HG03039 (cell line): ENCODE measurements at regions not wholly inside any gene's neighbourhood (a gene's known extent, or its start where the extent isn't known, plus 50 kb on each side); places are given as distances from the start of the nearest gene placed in this dataset.
"Not testable (repeated sequence)": the region's sequence is repeated elsewhere in the genome, so short reads cannot be mapped to it uniquely, and the experiment has no call there.

ENCODE experiments used
- ATAC-seq: cut with Tn5 transposase; IDR thresholded peaks from one replicate; pipeline ENCODE4 v1.9.1; 2021; ENCODE audit warnings: mild to moderate bottlenecking, moderate library complexity; ENCODE audit not compliant: unreplicated experiment

DNA sequence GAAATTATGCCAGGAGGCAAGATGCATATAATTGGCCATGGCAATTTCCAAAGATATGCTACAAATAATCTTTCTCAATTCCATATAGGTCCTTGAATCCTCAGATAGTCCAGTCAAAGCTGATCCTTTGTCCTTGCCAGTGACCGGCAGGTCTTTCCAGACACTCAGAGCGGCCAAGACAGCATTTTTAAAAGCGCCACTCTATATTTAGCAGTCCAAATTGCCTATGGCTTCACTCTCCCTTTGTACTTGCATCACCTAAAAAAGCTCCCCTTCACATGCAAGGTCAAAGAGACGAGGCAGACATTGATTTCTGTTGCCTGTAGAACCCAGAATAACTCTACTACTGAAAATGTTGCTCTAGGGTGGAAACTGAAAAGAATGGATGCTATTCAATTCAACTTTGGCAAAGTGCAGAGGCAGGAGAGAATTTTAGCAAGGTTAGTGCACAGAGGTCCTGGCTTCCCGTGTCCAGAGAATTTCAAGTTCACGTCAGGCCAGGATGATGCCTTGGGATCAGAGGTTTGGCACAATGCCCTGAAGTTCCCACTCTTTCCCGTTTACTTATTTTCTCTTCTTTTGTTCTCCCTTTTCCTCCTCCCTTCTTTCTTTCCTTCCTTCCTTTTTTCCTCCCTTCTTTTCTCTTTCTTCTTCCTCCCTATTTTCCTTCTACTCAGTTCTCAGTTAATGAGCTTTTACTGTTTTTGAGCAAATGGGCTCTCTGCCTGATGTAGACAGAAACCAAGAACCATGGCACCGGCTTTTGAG lies 108.5 kb downstream of the KCNK1 start:
- no peak for ATAC-seq

DNA sequence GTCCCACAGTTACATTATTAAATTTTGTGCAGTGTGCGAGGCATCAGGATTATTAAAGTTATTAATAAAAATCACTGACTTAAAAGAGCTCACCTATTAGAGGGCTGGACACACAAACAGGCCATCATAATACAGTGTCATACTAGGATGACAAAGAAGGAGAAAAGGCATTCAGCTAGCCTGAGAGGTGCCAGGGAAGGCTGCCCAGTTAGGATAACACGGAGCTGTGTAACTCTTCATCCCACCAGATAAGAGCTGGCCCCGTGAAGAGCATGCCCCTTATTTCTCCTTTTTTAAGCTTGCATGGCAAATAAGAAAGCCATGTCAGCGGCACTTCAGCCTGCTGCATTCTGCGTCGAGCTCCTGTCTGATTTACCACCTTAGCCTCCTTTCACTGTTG lies 109.5 kb downstream of the KCNK1 start:
- ATAC-seq: no peak

DNA sequence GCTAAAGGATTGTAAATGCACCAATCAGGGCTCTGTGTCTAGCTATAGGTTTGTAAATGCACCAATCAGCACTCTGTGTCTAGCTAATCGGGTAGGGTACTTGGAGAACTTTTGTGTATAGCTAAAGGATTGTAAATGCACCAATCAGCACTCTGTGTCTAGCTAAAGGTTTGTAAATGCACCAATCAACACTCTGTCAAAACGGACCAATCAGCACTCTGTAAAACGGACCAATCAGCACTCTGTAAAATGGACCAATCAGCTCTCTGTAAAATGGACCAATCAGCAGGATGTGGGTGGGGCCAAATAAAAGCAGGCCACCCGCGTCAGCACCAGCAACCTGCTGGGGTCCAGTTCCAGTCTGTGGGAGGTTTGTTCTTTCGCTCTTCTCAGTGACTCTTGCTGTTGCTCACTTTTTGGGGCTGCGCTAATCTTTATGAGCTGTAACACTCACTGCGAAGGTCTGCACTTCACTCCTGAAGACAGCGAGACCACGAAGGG lies 110.3 kb downstream of the KCNK1 start:
- ATAC-seq: not testable (repeated sequence)

DNA sequence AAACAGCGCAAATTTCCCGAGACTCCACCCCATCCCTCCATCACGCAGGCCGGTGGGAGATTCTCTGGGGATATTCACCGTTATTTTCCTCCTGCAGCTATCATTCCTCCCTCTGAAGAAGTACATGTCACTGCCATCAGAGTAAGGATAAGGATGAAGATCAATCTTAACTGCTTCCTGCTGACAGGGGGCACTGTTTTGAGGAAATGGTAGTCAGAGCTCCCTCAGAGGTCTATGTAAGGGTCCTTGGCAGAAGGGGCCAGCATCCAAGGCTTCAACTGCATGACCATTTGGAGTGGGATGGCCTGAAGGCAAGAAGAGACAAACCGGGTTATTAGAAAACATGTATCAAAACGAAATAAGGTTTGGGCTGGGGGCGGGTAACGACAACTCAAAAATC lies 111.5 kb downstream of the KCNK1 start:
- no peak for ATAC-seq

- ATAC-seq: no peak
Observed at GRCh38 chr1:233728721-233729120, 114.8 kb downstream of the KCNK1 start.

- no peak for ATAC-seq
Observed at GRCh38 chr1:233730380-233730779, 116.5 kb downstream of the KCNK1 start.

GRCh38 chr1:233730809-233731208 lies 116.9 kb downstream of the KCNK1 start:
- no peak for ATAC-seq

DNA sequence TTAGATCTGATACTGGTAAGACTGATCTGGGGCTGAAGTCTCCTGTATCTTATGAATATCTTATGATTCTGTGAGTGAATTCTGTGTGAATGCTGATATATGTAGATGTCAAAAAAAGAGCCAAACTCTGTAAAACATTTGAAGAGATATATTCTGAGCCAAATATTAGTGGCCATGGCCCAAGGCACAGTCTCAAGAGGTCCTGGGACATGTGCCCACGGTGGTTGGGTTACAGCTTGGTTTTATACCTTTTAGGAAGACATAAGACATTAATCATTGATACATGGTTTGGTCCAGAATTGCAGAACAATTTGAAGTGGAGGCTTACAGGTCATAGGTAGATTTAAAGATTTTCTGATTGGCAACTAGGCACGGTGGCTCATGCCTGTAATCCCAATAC lies 118.3 kb downstream of the KCNK1 start:
- no peak for ATAC-seq

- no peak for ATAC-seq
Observed at GRCh38 chr1:233734456-233734855, 120.5 kb downstream of the KCNK1 start.

- ATAC-seq: no peak
Observed at GRCh38 chr1:233735331-233735730, 121.4 kb downstream of the KCNK1 start.

DNA sequence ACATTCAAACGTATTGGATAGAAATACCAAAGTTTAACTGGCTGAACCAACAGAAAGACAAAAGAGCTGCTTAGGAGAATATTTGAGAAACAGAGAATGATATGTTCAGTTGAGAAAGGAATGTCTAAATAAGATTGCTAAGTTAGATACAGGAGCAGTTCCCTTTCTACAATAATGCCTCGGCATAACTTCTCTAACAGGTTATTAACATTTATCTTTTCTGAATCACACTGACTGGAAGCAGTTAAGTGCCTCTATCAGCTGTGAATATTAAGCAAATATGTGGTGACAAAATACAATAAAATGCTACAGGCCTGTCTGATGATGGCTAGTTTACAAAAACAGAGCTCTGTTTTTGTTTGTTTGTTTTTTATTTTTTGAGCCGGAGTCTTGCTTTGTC lies 121.9 kb downstream of the KCNK1 start:
- no peak for ATAC-seq

GRCh38 chr1:233737341-233737740 lies 123.4 kb downstream of the KCNK1 start:
- no peak for ATAC-seq

DNA sequence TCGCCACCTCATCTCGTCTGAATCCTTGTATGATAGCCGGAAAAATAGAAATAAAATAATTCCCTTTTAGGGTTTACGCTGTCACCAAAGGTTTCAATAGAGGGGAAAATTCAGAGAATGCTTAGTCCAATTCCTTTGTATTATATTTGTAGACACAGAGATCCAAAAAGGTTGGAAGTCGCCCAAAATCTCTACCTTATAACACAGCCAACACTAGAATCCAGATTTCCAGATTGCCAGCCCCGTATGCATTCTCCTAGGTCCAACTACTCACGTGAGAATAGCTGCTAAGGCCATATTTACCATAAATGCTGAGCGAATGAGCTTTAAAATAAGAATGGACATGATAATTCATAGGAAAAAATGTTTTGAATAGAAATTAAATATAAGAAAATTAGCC lies 124.5 kb downstream of the KCNK1 start:
- no peak for ATAC-seq

GRCh38 chr1:233738850-233739249 lies 124.9 kb downstream of the KCNK1 start:
- ATAC-seq: no peak

- ATAC-seq: no peak
Observed at GRCh38 chr1:233744779-233745513, 131.0 kb downstream of the KCNK1 start.

DNA sequence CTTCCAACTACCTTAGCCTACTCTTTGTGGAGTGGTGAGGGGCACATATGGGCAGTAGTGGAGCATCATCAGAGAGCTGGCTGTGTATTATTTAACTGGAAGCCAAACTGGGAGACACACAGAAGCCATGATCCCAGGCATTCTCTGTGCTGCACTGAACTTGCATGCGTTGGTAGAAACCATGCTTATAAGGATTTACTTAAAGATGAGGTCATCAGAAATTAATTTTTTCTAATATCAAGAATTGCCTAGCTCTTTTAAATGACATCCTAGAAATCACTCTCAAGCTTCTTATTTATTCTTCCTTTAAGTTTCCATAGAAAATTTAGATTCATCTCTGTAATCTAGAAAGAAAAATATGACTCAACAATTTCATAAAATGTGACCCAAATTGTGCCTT lies 136.2 kb downstream of the KCNK1 start:
- no peak for ATAC-seq

- no peak for ATAC-seq
Observed at GRCh38 chr1:233759665-233760064, 144.8 kb upstream of the SLC35F3 start.

DNA sequence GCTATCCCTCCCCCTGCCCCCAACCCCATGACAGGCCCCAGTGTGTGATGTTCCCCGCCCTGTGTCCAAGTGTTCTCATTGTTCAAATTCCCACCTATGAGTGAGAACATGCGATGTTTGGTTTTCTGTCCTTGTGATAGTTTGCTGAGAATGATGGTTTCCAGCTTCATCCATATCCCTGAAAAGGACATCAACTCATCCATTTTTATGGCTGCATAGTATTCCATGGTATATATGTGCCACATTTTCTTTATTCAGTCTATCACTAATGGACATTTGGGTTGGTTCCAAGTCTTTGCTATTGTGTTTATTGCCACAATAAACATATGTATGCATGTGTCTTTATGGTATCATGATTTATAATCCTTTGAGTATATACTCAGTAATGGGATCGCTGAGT lies 140.2 kb upstream of the SLC35F3 start:
- not testable (repeated sequence) for ATAC-seq

GRCh38 chr1:233777566-233777965 lies 126.9 kb upstream of the SLC35F3 start:
- ATAC-seq: no peak

DNA sequence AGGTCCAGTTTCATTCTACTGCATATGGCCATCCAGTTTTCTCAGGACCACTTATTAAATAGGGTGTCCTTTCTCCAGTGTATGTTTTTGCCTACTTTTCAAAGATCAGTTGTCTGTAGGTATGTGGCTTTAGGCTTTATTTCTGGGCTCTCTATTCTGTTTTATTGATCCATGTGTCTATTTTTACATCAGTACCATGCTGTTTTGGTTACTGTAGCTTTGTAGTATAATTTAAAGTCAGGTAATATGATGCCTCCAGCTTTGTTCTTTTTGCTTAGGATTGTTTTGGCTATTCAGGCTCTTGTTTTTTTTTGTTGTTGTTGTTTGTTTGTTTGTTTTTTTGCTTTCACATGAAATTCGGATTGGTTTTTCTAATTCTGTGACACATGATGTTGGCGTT lies 124.4 kb upstream of the SLC35F3 start:
- no peak for ATAC-seq

DNA sequence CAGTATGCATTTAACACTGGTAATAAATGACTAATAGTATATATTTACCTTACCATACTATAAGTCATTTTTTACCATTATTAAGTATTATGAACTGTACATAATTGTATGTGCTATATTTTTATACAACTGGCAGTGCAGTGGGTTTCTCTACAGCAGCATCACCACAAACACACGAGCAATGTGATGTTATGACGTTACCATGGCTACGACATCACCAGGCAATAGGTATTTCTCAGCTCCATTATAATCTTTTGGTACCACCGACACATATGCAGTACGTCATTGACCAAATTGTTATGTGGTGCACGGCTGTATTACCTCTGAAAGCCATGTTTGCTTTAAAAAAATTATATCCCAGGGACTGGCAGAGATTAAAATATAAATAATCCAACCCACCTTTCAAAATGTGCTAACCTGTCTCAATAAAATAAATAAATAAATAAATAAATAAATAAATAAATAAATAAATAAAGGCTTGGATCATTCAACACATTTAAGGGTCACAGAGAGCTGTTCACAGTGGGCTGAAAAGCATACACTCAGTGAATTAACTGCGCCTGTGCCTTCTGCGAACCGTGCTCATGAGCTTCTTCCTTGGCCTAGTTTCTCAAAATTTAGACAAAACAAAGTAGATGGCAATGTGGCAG lies 121.4 kb upstream of the SLC35F3 start:
- ATAC-seq: no peak

DNA sequence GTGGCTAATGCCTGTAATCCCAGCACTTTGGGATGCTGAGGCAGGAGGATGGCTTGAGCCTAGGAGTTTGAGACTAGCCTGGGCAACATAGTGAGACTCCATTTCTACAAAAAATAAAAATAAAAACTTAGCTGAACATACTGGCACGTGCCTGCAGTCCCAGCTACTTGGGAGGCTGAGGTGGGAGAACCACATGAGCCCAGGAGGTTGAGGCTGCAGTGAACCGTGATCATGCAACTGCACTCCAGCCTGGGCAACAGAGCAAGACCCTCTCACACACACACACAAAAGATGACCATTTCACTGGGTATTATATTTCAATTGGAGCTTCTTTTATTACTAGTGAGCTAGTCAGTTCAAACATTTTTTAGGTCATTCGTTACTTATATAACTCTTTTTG lies 116.9 kb upstream of the SLC35F3 start:
- no peak for ATAC-seq
